OCI-LY7 (cell line): ENCODE measurements at regions not wholly inside any gene's neighbourhood (a gene's known extent, or its start where the extent isn't known, plus 50 kb on each side); places are given as distances from the start of the nearest gene placed in this dataset.

Experiments used
- BruUV-seq: library from RNA; stranded (reverse); fragments of 400-500 nt; replicated peaks from 2 replicates; lab custom pipeline; 2021; lab: Mats Ljungman, UMichigan
- CTCF ChIA-PET: fragments of 300-600 bp; sonication (Branson Sonifier 250); formaldehyde crosslinking; loops from one replicate; lab custom pipeline; 2022; ENCODE audit warnings: antibody characterized with exemption; ENCODE audit not compliant: unreplicated experiment; lab: Charles Lee
- POLR2A ChIA-PET: fragments of 300-600 bp; sonication (Branson Sonifier 250); formaldehyde crosslinking; loops from one replicate; lab custom pipeline; 2022; ENCODE audit warnings: antibody characterized with exemption; lab: Charles Lee
- DNase-seq: peaks from one replicate; pipeline ENCODE4 v3.0.0-alpha.2; 2015; ENCODE audit warnings: low spot score
- H2AFZ ChIP-seq: fragments of 200-600 bp; sonication (generic), shearing (Covaris generic); 2 replicates; pipeline ENCODE4 v1.6.1; 2014; ENCODE audit warnings: mild to moderate bottlenecking, antibody characterized with exemption, low read length, moderate library complexity
- H3K27ac ChIP-seq: fragments of 200-600 bp; sonication (generic); 2 replicates; pipeline ENCODE4 v1.5.1; 2014; ENCODE audit warnings: mixed run types, low read depth, mild to moderate bottlenecking, moderate library complexity, low read length, inconsistent platforms; ENCODE audit not compliant: poor library complexity, severe bottlenecking
- H3K36me3 ChIP-seq: fragments of 200-600 bp; sonication (generic); 2 replicates; pipeline ENCODE4 v1.6.1; 2014; ENCODE audit warnings: mild to moderate bottlenecking, antibody characterized with exemption, low read length, moderate library complexity, mixed read lengths; ENCODE audit not compliant: insufficient read depth
- H3K4me1 ChIP-seq: fragments of 200-600 bp; sonication (generic); 2 replicates; pipeline ENCODE4 v1.5.1; 2014; ENCODE audit warnings: mild to moderate bottlenecking, low read length; ENCODE audit not compliant: insufficient read depth, poor library complexity, severe bottlenecking
- H3K4me2 ChIP-seq: fragments of 200-600 bp; sonication (generic); 2 replicates; pipeline ENCODE4 v1.6.1; 2014; ENCODE audit warnings: mild to moderate bottlenecking, low read length
- H3K4me3 ChIP-seq: fragments of 200-600 bp; sonication (generic); 2 replicates; pipeline ENCODE4 v1.5.1; 2014; ENCODE audit warnings: mild to moderate bottlenecking, low read depth, low read length; ENCODE audit not compliant: poor library complexity, severe bottlenecking
- H3K79me2 ChIP-seq: fragments of 200-600 bp; sonication (generic); 2 replicates; pipeline ENCODE4 v1.6.1; 2016; ENCODE audit warnings: low read depth, mild to moderate bottlenecking, low read length, moderate library complexity, mixed read lengths; ENCODE audit not compliant: insufficient read depth
- H3K9me2 ChIP-seq: fragments of 200-600 bp; sonication (generic); 2 replicates; pipeline ENCODE4 v1.6.1; 2016; ENCODE audit warnings: mild to moderate bottlenecking, low read length, mixed read lengths; ENCODE audit not compliant: insufficient read depth
- H3K9me3 ChIP-seq: fragments of 200-600 bp; sonication (generic); 2 replicates; pipeline ENCODE4 v1.6.1; 2014; ENCODE audit warnings: mild to moderate bottlenecking, mixed run types, low read length, mixed read lengths
- H4K20me1 ChIP-seq: fragments of 200-600 bp; sonication (generic); 2 replicates; pipeline ENCODE4 v1.6.1; 2014; ENCODE audit warnings: mild to moderate bottlenecking, antibody characterized with exemption, low read length, moderate library complexity, mixed read lengths; ENCODE audit not compliant: insufficient read depth
- CTCF ChIP-seq: fragments of 200-600 bp; sonication (generic); conservative IDR thresholded peaks from 2 replicates; pipeline ENCODE4 v1.5.1; 2014; ENCODE audit warnings: mild to moderate bottlenecking, antibody characterized with exemption, low read length, moderate library complexity, mixed read lengths
- EZH2phosphoT487 ChIP-seq: fragments of 200-600 bp; sonication (generic); IDR thresholded peaks from 2 replicates; pipeline ENCODE4 v1.6.1; 2018; ENCODE audit warnings: low read depth, borderline replicate concordance, mild to moderate bottlenecking, mixed run types, antibody characterized with exemption, low read length, moderate library complexity, mixed read lengths
- intact Hi-C: fragments of 100-400 bp; cut with micrococcal nuclease; formaldehyde crosslinking; loops from one replicate; pipeline ENCODE4 v1.10.0; 2022; ENCODE audit not compliant: unreplicated experiment

- POLR2A ChIA-PET = interaction anchor here (0.8 to 0.9 kb wide), 2 partner anchors 16 to 23 kb away, joined by 3 read pairs; no protein-coding TSS in a partner anchor
- DNase-seq = peak; percentile 49
- H3K9me3 ChIP-seq = no peaks in the 10 kb centered on the region
- no TSS peak for BruUV-seq
- H3K79me2 ChIP-seq = peaks cover 17% of the 10 kb centered on the region; the same call in 1 of the 2 replicates
- H3K36me3 ChIP-seq = peaks cover 6% of the 10 kb centered on the region
- H3K4me3 ChIP-seq = peak overlapping the region; percentile 81
- intact Hi-C loops = no loop called here
- peaks cover 17% of the 10 kb centered on the region for H3K4me1 ChIP-seq
- CTCF ChIA-PET = no interaction called here
- H3K9me2 ChIP-seq = no peaks in the 10 kb centered on the region
- peak overlapping the region; percentile 83 for H3K4me2 ChIP-seq
- H2AFZ ChIP-seq = peak overlapping the region; percentile 83
- H3K27ac ChIP-seq = no peak overlapping the region
- TF ChIP-seq CTCF = no peak
- TF ChIP-seq EZH2phosphoT487 = no peak
- no peaks in the 10 kb centered on the region for H4K20me1 ChIP-seq
Observed at GRCh38 chr17:68102318-68102758, 66.8 kb downstream of the KPNA2 start.

- H3K9me2 ChIP-seq = no peaks in the 10 kb centered on the region
- ChIA-PET POLR2A (interaction anchor here (0.6 to 0.8 kb wide), 2 partner anchors 15 to 35 kb away, joined by 3 read pairs; no protein-coding TSS in a partner anchor), CTCF (no interaction called here)
- peak overlapping the region; percentile 83; the same call in 1 of the 2 replicates for H2AFZ ChIP-seq
- intact Hi-C loops = no loop called here
- H3K4me2 ChIP-seq = peak overlapping the region; percentile 83
- TF ChIP-seq EZH2phosphoT487 (no peak), CTCF (no peak)
- H3K36me3 ChIP-seq = peaks cover 13% of the 10 kb centered on the region
- BruUV-seq = no TSS peak
- no peaks in the 10 kb centered on the region for H4K20me1 ChIP-seq
- H3K9me3 ChIP-seq = peaks cover 4% of the 10 kb centered on the region; the same call in 1 of the 2 replicates
- peaks cover 22% of the 10 kb centered on the region; the same call in 1 of the 2 replicates for H3K79me2 ChIP-seq
- H3K4me1 ChIP-seq = peaks cover 17% of the 10 kb centered on the region
- no peak overlapping the region for H3K27ac ChIP-seq
- DNase-seq = no peak
- H3K4me3 ChIP-seq = peak overlapping the region; percentile 81
Observed at GRCh38 chr17:68103148-68103547, 67.6 kb downstream of the KPNA2 start.

- TF ChIP-seq EZH2phosphoT487 = no peak
- TF ChIP-seq CTCF = no peak
- Histone ChIP-seq H3K36me3 (peaks cover 26% of the 10 kb centered on the region), H3K4me2 (no peak overlapping the region), H3K4me3 (no peak overlapping the region), H4K20me1 (no peaks in the 10 kb centered on the region), H2AFZ (no peak overlapping the region), H3K9me3 (peaks cover 14% of the 10 kb centered on the region), H3K79me2 (peaks cover 35% of the 10 kb centered on the region; the same call in 1 of the 2 replicates), H3K4me1 (peaks cover 12% of the 10 kb centered on the region), H3K27ac (no peak overlapping the region), H3K9me2 (no peaks in the 10 kb centered on the region)
- intact Hi-C loops = no loop called here
- POLR2A ChIA-PET = interaction anchor here (0.6 to 1.7 kb wide), 6 partner anchors 9 to 144 kb away, joined by 3 to 8 read pairs (median 3); no protein-coding TSS in a partner anchor
- CTCF ChIA-PET = no interaction called here
- BruUV-seq = no TSS peak
- DNase-seq = no peak
Observed at GRCh38 chr17:68106085-68106484, 70.5 kb downstream of the KPNA2 start.
